ENCODE measurements at regions not wholly inside any gene's neighbourhood (a gene's known extent, or its start where the extent isn't known, plus 50 kb on each side); places are given as distances from the start of the nearest gene placed in this dataset.
"Not testable (repeated sequence)": the region's sequence is repeated elsewhere in the genome, so short reads cannot be mapped to it uniquely, and the experiment has no call there.

- Histone ChIP-seq H3K4me2 (no peak overlapping the region), H3K27me3 (no peaks in the 10 kb centered on the region), H3K27ac (no peak overlapping the region), H3K4me1 (ENCODE audit: insufficient read depth) (no peaks in the 10 kb centered on the region), H3K79me2 (no peaks in the 10 kb centered on the region), H4K20me1 (ENCODE audit: insufficient read depth, poor library complexity, severe bottlenecking) (no peaks in the 10 kb centered on the region), H3K9me3 (ENCODE audit: low read depth) (no peaks in the 10 kb centered on the region), H3K9me2 (replicated peaks; ENCODE audit: insufficient read depth) (no peaks in the 10 kb centered on the region), H2AFZ (no peak overlapping the region), H3K4me3 (no peak overlapping the region), H3K36me3 (replicated peaks; ENCODE audit: insufficient read depth, low read depth) (no peaks in the 10 kb centered on the region)
- 84% methylated on average over 7 of the region's 7 CpGs for WGBS (ENCODE audit: low lambda C conversion rate, missing lambda C conversion rate)
- DNase-seq (ENCODE audit: low spot score): no peak
- TF ChIP-seq EZH2 (IDR thresholded peaks at IDR 0.05; ENCODE audit: borderline replicate concordance) (no peak), EZH2phosphoT487 (IDR thresholded peaks at IDR 0.05; ENCODE audit: low read depth, severe bottlenecking, unreplicated experiment) (no peak)
- TF ChIP-seq, protein P1, sequence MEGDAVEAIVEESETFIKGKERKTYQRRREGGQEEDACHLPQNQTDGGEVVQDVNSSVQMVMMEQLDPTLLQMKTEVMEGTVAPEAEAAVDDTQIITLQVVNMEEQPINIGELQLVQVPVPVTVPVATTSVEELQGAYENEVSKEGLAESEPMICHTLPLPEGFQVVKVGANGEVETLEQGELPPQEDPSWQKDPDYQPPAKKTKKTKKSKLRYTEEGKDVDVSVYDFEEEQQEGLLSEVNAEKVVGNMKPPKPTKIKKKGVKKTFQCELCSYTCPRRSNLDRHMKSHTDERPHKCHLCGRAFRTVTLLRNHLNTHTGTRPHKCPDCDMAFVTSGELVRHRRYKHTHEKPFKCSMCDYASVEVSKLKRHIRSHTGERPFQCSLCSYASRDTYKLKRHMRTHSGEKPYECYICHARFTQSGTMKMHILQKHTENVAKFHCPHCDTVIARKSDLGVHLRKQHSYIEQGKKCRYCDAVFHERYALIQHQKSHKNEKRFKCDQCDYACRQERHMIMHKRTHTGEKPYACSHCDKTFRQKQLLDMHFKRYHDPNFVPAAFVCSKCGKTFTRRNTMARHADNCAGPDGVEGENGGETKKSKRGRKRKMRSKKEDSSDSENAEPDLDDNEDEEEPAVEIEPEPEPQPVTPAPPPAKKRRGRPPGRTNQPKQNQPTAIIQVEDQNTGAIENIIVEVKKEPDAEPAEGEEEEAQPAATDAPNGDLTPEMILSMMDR (IDR thresholded peaks at IDR 0.05; ENCODE audit: poor library complexity): no peak
Measured at GRCh38 chr4:3623106-3623505, 90.9 kb upstream of the LRPAP1 start.

GRCh38 chr4:3620365-3620764 lies 88.1 kb upstream of the LRPAP1 start:
- H3K4me1 ChIP-seq (ENCODE audit: insufficient read depth); H3K36me3 ChIP-seq (replicated peaks; ENCODE audit: insufficient read depth, low read depth); H3K4me2 ChIP-seq; H3K27ac ChIP-seq; H3K4me3 ChIP-seq; H3K9me2 ChIP-seq (replicated peaks; ENCODE audit: insufficient read depth); H3K9me3 ChIP-seq (ENCODE audit: low read depth); H4K20me1 ChIP-seq (ENCODE audit: insufficient read depth, poor library complexity, severe bottlenecking); H3K79me2 ChIP-seq; H3K27me3 ChIP-seq; H2AFZ ChIP-seq; DNase-seq (ENCODE audit: low spot score): not testable (repeated sequence)
- 75% methylated on average over 6 of the region's 6 CpGs for WGBS (ENCODE audit: low lambda C conversion rate, missing lambda C conversion rate)

DNA sequence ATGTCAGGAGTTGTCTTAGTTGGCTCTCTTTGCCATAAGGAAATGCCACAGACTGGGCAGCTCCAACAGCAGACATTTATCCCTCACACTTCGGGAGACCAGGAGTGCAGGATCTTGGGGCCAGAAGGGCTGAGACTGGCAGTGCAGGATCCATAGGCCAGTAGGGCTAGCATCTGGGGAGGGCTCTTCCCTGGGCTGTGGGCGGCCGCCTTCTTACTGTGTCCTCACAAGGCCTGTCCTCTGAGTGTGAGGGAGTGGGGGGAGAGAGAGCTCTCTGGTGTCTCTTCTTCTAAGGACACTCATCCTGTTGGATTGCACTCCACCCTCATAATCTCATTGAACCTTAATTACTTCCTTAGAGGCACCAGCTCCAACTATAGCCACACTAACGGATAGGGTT lies 87.5 kb upstream of the LRPAP1 start:
- not testable (repeated sequence) for H3K4me2 ChIP-seq; H3K79me2 ChIP-seq; H3K27me3 ChIP-seq; H3K9me3 ChIP-seq (ENCODE audit: low read depth); H3K4me3 ChIP-seq; H4K20me1 ChIP-seq (ENCODE audit: insufficient read depth, poor library complexity, severe bottlenecking); H3K4me1 ChIP-seq (ENCODE audit: insufficient read depth); H2AFZ ChIP-seq; H3K9me2 ChIP-seq (replicated peaks; ENCODE audit: insufficient read depth); H3K36me3 ChIP-seq (replicated peaks; ENCODE audit: insufficient read depth, low read depth); H3K27ac ChIP-seq; DNase-seq (ENCODE audit: low spot score)
- WGBS (ENCODE audit: low lambda C conversion rate, missing lambda C conversion rate): 87% methylated on average over 4 of the region's 4 CpGs

DNA sequence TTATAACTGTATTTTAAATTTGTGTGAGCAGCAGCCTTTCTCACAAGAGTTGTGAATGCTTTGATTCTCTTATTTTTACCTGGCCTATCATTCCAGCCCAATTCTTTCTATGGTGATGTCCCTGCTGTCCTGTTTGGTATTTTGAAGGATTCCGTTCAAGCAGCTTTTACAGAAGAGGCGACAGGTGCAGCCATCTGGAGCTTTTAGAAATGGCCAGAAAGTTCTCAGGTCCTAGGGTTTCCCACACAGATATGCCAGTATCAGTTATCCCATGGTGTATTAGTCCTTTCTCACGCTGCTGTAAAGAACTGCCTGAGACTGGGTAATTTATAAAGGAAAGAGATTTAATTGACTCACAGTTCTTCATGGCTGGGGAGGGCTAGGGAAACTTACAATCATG lies 86.1 kb upstream of the LRPAP1 start:
- not testable (repeated sequence) for H3K9me2 ChIP-seq (replicated peaks; ENCODE audit: insufficient read depth); H3K36me3 ChIP-seq (replicated peaks; ENCODE audit: insufficient read depth, low read depth); H3K79me2 ChIP-seq; H3K4me2 ChIP-seq; H3K27me3 ChIP-seq; H3K9me3 ChIP-seq (ENCODE audit: low read depth); H3K4me1 ChIP-seq (ENCODE audit: insufficient read depth); H3K4me3 ChIP-seq; H4K20me1 ChIP-seq (ENCODE audit: insufficient read depth, poor library complexity, severe bottlenecking); H2AFZ ChIP-seq; DNase-seq (ENCODE audit: low spot score); H3K27ac ChIP-seq
- 83% methylated on average over 3 of the region's 3 CpGs for WGBS (ENCODE audit: low lambda C conversion rate, missing lambda C conversion rate)

- TF ChIP-seq EZH2 (IDR thresholded peaks at IDR 0.05; ENCODE audit: borderline replicate concordance) (no peak), EZH2phosphoT487 (IDR thresholded peaks at IDR 0.05; ENCODE audit: low read depth, severe bottlenecking, unreplicated experiment) (no peak)
- TF ChIP-seq, protein P1 (IDR thresholded peaks at IDR 0.05; ENCODE audit: poor library complexity): no peak
- Histone ChIP-seq H3K4me3 (no peak overlapping the region), H3K27ac (no peak overlapping the region), H4K20me1 (ENCODE audit: insufficient read depth, poor library complexity, severe bottlenecking) (no peaks in the 10 kb centered on the region), H3K79me2 (no peaks in the 10 kb centered on the region), H3K4me1 (ENCODE audit: insufficient read depth) (no peaks in the 10 kb centered on the region), H3K4me2 (no peak overlapping the region), H2AFZ (no peak overlapping the region), H3K36me3 (replicated peaks; ENCODE audit: insufficient read depth, low read depth) (no peaks in the 10 kb centered on the region), H3K27me3 (no peaks in the 10 kb centered on the region), H3K9me3 (ENCODE audit: low read depth) (no peaks in the 10 kb centered on the region), H3K9me2 (replicated peaks; ENCODE audit: insufficient read depth) (no peaks in the 10 kb centered on the region)
- 94% methylated on average over 40 of the region's 40 CpGs for WGBS (ENCODE audit: low lambda C conversion rate, missing lambda C conversion rate)
- DNase-seq (ENCODE audit: low spot score): no peak
Measured at GRCh38 chr4:3615386-3616286, 83.4 kb upstream of the LRPAP1 start.

Measured in hepatocyte (in vitro differentiated cells).